OCI-M1 (cell line): ENCODE measurements at regions not wholly inside any gene's neighbourhood (a gene's known extent, or its start where the extent isn't known, plus 50 kb on each side); places are given as distances from the start of the nearest gene placed in this dataset.

ENCODE experiments used
- DNase-seq: peaks from one replicate; lab custom pipeline; 2025; lab: John Stamatoyannopoulos, UW

DNA sequence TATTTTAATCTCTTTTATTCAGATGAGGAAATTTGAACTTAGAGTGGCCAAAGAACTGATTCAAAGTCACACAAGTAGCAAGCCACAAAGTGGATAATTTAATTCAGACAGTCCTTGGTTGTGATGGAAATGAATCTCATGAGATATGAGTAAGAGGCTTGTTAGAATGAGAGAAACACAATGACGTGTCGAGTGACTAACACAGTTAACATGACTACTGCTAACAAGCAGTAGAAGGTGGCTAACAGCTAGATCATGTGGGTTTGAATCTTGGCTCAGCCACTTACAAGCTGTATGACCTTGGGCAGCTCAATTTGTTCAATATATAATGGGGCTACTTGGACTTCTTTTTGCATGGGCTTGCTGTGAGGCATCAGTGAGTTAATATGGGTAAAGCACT, 104.5 kb upstream of the LMO4 start:
- DNase-seq, result no peak

DNA sequence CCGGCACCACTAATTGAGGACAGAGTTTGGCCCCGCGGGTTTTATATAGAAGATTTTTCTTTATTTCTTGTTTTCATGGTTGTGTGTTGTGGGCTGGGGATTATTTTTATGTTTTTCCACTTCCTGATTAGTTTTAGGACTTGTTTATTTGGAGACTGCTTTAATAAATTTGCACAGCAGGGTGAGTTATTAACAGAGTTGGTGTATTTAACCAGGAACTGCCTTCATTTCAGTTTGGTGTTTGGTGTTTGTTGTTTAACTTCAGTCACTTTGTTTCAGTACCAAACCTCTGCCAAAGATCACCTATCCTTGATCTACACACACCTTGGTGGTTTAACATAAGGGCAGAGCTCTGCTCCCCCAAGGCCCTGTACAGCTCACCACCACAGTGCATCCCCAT, 103.5 kb upstream of the LMO4 start:
- DNase-seq, result no peak

DNA sequence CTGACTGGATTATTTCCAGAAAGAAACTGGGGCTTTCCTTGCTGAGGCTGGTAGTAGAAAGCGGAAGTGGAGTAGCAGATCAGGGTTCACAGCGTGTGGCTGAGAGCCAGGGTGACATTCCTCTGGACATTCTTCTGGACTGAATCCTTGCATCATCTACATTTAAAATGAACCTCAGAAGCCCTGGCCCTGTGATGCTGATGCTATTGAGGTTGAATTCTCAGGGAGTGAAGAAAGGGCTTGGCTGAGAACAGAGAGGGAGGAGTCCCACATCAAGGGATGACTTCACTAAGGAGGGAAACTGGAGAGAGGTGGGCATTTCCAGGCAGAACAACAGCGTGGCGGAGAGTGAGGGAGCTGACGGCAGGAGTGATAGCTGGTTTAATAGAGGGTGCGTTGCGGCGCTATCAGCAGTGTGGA, 102.3 kb upstream of the LMO4 start:
- peak; percentile 14 for DNase-seq

DNA sequence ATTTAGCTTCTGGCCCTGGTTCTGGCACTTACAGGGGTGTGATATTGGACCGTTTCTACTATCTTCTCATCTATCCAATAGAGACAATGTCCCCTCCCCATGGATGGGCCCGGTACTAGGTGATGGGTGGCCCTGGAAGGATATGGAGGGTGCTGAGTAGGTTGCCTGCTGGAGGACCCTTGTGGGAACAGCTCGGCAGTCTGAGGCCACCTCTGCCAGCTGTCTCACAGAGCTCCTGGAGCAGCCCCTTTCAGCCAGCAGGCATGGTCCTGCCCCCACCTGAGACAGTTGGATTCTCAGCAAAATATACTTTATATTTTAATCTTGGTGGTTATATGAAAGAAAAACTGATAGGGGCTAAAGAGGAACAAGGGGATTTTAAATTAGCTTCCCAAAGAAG, 101.0 kb upstream of the LMO4 start:
- no peak for DNase-seq

DNA sequence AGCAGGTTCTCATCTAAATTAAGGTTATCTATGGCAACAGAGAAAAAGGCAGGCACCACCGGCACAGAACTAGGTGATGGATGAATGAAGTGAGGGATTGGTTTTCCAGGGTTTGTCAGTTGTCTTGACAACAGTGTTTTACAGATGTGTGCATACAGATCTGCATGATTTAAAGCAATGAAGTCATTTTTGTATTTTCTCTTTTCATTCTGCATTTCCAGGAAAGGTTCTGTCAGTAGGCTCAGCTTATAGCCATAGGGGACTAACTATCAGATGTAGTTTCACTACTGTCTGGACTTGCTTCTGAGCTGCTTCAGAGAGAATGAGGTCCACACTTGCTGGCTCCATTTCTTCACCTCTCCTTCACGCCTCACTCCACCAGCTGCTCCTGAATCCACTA, 98.2 kb upstream of the LMO4 start:
- DNase-seq, result no peak

DNA sequence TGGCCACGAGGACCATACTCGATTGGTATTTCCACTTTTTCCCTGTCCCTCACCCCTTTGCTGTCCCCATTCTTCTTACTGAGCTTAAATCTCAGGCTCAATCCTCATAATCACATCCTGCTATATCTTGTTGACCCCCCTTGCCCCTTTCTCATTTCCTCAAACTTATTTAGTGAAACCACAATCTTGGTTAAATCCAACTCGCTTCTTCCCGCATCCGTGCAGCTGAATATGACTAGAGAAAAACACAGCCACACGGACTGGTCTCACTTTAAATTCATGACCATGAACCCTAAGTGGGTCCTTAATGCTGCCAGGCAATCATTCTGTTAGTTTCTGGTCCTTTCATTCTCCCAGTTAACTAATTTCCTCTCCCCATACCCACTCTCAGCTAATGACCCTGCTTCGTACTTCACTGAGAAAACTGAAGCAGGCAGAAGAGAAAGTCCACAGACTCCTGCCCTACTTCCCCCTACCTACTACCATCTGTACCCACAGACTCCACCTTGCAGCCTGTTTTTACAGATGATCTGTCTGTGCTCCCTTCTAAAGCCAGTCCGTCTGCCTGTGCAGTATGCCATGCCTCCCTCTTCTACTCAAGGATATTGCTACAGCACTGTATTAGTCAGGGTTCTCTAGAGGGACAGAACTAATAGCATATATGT, 96.8 kb upstream of the LMO4 start:
- no peak for DNase-seq

DNA sequence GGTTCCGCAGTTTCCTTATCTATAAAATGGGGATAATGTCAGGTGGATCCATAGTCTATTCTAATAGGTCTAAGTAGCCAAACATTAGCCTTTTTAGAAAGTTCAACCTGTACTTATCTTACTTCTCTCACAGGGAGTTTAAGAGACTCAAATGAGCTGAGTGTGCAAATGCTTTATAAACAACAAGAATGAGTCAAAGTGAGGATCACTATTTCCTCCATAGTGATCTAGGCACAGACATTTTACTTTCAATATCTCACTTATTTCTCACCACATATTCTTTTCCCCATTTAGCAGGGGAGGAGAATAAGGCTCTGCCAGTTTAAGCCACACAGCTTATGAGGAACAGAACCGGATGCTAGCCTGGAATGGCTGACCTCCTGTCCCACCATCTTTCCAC, 92.1 kb upstream of the LMO4 start:
- DNase-seq, result peak; percentile 5

DNA sequence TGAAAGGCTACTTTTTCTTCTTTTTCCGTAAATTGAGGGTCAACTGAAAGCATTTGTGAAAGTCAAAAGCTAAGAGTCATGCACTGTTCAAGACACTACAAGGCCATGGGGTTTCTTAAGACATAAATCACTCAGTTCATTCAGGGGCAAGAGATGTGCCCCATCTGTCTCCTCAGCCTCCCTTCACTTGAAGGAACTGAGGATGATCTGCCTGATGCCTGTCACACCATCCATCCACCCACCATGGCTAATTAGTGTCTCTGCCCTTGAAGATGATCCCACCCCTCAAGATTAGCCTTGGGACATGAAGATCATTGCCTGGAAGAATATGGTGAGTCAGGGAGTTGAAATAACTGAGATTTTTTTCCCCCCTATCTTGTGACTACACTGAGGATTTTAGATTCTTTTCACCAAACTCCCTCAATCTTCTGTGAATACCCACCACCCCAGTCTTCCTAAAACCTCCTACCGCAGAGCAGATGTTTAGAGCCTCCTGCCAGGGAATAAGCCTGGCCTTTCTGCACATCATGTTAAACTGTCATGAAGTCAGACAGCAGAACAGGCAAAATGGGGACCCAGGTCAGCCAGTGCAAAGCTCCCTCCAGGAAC, 88.6 kb upstream of the LMO4 start:
- DNase-seq, result no peak

DNA sequence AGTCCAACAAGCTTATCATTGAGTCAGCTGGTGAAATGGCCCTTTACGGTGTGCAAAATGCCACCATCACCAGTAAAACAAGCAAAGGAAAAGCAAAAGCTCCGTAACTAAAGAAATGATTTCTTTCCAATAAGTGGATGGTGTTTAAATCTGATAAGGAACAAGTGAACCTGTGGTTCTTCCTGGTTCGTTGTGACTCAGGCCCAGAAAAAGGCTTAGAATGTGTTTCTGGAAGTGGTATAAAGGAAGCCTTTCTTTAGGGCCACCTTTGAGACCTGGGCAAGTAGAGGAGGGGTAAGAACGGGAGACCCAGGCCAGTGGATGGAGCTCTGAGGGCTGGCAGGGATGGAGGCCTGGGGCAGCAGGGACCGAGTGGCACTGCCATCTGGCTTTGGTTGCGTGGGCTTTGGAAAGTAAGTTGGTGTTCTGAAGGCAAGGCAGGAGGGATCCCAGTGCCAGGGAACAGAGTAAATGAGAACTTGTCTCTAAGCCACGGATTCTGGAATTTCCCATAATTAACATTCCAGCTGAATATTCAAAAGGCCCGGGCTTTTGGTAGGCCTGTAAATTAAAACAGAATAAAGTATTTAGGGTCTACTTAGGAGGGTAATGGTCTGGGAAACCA, 87.9 kb upstream of the LMO4 start:
- no peak for DNase-seq

DNA sequence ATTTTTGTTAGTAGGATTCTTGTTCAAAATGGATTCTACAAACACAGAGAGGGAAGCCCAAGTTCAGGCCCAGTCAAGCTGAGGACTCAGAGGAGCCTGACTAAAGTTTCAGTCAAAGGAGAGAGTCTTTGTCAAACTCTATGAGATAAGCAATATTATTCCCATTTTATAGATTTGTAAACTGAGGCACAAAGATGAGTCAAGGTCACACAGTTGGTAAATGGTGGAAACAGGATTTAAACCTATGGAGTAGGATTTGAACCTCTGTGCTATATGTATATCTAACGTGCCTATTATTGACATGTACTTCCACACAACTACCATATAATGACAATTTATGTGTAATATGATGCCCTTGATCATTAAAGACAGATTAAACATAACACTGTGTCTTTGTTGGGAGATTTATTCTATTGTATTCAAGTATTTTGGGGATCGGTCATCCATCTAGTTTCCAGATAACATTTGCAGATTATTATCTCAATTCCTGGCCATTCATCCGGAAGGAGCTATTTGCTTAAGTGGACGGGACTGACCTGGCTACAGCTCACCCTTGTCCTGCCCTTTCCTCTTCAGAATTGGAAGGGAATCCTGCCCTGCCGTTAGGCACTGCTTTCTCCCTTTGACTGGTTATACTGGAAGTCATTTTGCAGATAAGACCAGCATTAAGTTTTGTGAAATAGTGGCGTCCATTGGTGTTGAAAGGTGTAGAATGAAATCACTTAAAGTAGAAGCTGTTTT, 86.1 kb upstream of the LMO4 start:
- DNase-seq, result no peak

DNA sequence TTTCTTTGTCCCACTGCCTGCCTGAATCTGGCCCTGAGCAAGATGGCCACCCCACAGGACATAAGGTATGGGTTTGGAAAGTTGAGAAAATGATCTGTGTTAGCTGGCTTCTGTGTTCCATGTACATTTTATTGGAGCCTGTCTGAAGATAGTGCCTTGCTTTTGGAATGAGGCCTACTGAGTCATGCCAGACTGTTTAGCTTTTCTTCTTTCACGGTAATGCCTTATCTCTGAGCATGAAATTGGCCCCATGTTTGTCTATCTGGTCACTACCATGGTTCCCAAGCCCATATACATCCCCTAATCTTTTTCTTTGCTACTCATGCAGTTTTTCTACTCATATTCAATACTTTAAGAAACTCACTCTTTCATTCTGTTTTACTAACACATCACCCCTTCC, 85.1 kb upstream of the LMO4 start:
- peak; percentile 14 for DNase-seq

DNA sequence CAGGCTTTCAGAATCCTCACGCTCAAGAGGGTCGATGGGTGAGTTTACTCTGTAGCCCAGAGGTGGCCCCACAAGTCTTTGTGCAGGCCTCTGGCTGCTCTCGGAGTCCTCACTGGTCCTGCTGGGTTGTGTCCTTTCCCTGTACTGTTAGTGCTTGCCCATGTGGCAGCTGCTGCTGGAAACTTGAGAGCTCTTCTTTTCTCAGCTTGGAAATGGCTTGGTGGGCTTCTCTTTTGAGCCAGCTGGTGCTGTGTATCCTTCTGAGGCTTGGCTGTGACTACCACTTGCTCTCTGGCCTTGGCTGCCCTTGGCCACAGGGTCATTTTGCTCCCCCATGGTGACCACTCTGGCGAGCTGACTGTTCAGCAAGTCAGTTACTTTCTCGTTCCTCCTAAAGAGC, 82.2 kb upstream of the LMO4 start:
- no peak for DNase-seq

DNA sequence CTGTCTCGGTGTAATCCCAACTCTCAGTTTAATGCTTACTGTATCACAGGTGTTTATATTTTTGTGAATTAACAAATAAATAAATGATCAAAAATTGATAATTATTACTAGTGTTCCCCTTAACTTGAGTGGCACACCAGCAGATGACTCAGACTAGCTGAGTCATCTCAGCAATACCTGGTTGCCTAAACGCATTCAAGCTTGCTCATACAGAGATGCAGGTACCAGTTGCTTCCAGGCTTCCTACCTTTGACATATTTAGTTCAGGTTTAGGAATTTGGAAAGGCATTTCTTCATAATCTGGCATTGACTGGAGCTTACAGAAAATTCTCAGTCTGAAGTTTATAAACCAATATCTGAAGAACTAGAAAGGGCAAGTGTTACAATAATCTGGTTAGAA, 78.9 kb upstream of the LMO4 start:
- DNase-seq, result no peak

DNA sequence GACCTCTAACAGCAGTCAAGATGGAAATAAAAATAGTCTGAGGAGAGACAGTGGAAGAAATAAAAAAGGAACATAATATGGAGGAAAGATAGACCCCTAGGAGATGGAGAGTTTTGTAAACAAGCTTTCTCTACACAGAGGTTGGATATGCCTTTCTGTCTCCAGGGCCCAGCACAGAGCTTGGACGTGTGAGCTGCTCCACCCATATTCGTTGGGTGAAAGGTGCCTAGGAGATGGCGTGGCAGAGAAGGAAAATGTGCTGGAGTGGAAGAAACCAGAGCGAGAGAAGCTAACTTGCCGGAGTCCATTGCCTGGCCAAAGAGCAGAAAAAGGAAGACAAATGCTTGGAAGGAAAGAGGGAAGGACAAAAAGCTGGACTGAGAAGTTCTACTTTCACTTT, 78.3 kb upstream of the LMO4 start:
- no peak for DNase-seq

DNA sequence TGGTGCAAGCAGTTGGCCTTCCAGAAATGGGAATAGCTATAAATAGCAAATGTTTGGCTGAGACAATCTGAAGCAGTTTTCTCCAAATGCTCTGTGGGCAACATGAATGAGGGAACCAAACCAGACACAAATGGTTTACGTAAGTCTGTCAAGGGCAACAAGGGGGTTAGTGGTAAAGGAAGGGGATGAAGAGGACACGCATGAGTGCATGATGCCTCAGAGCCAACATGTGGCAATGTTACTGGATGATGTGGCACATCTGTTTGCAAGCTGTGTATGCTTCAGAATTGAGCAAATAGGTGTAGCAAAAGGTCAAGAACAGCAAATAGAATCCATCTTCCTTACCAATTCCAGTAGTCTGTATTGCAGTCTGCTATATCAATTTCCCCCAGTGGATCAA, 76.3 kb upstream of the LMO4 start:
- DNase-seq, result no peak

DNA sequence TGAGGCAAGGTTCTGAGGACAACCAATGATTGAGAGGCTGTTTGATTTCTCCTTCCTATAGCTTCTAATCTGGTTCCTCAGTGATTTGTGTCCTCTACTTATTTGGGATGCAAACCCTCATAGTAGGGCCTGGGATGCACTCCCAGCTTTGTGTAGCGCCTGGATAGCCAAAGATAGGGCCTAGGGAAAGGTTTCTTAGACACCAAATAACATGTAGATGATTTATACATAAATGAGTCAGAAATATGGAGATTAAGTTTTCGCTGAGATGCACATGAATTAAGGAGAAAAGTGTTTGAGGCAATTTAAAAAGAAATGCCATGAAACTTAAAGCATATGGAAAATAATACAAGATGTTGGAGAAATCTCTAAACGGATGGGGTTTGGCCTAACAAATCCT, 66.0 kb upstream of the LMO4 start:
- no peak for DNase-seq

DNA sequence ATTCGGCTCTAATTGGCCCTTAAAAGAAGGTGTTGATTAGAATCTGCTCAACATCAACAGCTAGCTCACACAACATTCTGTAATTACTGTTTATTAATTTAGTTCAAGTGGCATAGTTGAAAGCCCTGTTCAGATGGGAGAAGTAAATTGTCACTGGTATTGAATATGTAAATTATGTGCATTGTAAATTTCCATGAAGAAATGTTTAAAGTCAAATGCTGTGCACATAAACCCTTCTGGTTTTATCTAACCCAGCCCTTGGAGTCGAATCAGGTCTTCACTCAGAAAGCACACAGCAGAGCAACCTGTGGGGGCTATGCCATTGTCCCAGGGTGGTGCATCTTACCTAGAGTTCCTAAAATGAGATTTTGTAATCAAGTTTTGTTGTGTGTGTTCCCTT, 65.4 kb upstream of the LMO4 start:
- DNase-seq, result no peak

DNA sequence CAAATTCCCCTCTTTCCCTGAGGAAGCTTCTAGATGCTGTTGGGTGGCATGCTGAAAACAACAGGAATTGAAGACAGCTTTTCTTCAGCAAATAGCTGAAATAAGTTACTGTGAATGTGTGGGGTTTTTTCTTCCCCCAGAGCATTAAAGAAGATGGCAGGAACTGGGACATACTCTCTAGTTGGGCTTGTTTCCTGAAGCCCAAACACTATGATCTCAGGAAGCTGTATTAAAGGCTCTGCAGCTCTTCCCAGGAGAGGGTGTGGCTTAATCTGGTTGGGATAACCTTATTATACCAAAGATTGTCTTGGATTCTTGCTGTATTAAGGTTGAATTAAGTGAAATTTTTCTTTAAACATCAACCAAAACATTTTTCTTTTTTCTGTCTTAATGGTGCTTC, 64.9 kb upstream of the LMO4 start:
- no peak for DNase-seq

DNA sequence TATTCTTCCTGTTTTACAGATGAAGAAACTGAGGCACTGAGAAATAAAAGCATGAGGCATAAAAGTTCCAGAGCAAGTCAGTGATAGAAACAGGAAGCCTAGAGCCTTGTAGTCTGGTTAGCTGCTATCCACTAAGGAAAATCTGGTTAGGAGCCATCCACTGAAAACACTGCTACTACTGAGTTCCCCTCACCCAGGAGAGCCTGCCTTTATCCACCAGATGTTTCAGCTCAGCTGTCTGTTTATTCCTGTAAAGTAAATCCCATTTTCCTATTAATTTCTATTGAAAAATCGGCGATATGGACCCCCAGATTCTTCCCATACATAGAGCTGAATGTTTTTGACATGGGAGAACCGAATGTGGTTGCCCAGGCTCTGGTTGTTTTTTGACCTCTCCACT, 63.7 kb upstream of the LMO4 start:
- DNase-seq, result no peak

DNA sequence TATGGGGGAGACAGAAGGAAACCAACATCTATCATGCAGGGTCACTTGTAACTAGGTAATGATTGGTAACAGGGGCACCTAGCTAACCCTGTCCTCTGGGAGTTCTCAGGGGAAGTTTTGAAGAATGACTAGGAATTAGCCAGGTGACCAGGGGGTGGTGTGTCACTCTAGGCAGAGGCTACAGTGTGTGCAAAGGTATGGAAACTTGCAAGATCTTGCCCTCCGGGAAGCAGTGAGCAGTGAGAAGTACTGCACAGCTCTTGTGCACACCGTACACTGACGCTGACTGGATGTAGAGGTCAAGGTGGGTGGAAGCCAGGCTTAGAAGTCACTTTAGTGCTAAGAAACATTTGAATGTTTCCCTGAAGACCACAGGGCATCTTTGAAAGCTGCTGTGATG, 62.9 kb upstream of the LMO4 start:
- no peak for DNase-seq

DNA sequence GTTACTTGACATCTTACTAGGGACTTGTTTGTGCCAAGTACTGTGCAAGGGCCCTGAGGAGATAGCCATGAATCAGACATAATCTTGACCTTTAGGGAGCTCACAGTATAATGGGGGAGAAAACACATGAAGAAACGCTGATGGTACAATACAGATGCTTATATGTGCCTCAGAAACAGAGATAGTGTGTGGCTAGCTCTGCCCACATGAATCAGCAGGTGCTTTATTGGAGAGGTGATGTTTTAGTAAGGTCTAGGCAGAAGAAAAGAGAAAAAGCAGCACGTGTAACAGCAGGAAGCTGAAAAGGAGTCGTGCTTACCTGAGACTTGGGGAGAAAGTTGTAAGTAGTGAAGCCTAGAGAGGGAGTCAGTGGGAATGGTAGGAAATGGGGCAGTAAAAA, 60.6 kb upstream of the LMO4 start:
- no peak for DNase-seq

DNA sequence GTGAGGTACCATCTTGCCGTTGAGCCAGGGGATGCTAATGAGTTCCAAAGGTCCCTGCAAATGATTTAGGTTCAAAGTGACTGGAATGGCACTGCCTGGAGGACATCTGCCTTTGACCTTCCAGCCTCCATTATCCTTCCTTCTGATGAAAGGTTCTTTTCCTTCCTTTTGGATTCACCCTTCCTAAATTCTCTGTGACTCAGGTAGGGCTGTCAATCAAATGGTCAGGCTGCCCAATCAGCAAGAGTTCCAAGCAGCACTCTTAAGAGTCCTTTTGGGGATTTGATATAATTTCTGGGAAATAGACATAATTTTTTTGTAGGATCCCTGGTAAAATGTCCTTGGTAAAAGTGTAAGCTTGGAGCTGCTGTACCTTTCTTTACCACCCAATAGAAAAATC, 58.8 kb upstream of the LMO4 start:
- no peak for DNase-seq

DNA sequence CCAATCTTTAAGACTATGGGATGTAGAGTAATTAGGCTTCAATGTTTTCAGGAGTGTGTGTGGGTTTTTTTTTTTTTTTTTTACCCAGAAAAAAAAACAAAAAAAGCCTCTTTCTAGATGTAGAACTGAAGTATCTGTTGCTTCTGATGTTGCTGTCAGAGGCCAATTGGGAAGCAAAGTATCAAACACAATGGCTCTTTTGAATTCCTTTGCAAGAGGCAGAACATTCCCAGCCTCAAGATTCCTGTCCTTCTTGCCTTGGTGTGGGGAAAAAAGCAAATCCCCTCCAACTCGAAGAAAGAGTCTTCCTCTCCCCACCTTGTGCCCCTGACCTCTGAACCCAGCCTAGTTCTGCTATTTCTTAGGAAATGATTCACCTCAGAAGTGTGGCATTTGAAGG, 55.4 kb upstream of the LMO4 start:
- DNase-seq, result no peak
